ENCODE measurements at regions not wholly inside any gene's neighbourhood (a gene's known extent, or its start where the extent isn't known, plus 50 kb on each side); places are given as distances from the start of the nearest gene placed in this dataset.
A peak's percentile ranks its signal among the peaks of the same experiment; 100 is the strongest.

GRCh38 chr11:18878211-18878610, 61.0 kb downstream of the MRGPRX1 start:
- DNase-seq (ENCODE audit: low spot score), result no peak

GRCh38 chr11:18865951-18866350, 73.3 kb downstream of the MRGPRX1 start:
- DNase-seq (ENCODE audit: low spot score), result no peak

GRCh38 chr11:18865261-18865660, 73.7 kb upstream of the PTPN5 start:
- DNase-seq (ENCODE audit: low spot score), result no peak

- no peak for DNase-seq (ENCODE audit: low spot score)
Measured at GRCh38 chr11:18853086-18853720, 61.6 kb upstream of the PTPN5 start.

GRCh38 chr11:18849406-18849805, 57.8 kb upstream of the PTPN5 start:
- DNase-seq (ENCODE audit: low spot score), result no peak

GRCh38 chr11:18844753-18845367, 53.3 kb upstream of the PTPN5 start:
- peak; percentile 19 for DNase-seq (ENCODE audit: low spot score)
